ENCODE measurements at regions not wholly inside any gene's neighbourhood (a gene's known extent, or its start where the extent isn't known, plus 50 kb on each side); places are given as distances from the start of the nearest gene placed in this dataset.
"Not testable (repeated sequence)": the region's sequence is repeated elsewhere in the genome, so short reads cannot be mapped to it uniquely, and the experiment has no call there.

DNA sequence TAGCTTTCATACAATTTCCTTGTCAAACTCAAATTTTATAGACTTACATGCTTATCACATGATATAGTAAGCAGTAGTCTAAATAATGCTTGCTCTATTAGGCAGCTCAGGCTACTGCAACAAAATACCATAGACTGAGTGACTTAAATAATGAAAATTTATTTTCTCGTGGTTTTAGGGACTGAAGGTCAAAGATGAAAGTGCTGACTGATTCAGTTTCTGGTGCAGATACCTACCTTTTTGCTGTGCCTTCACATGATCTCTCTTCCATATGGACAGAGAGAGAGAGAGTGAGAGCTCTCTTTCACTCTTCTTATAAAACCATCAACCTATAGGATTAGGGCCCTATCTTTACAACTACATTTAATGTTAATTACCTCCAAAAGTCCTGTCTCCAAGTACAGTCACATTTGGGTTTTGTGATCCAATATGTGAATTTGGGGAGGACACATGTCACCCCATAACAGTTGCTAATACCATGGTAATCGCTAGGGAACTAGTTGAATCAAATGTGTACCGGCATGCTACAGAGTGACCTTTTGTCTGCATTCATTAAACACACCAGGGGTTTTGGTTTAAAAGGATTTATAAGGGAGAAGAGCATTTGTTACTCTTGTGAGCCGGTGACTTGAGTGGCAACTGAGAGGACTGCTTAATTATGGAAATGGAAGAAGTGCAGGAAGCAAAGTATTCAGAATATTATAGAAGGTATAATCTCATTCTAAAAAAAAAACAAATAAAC is 723.4 kb upstream of the LRRTM4 start:
- Histone ChIP-seq H3K4me3 (no peak overlapping the region), H3K27me3 (no peaks in the 10 kb centered on the region), H3K9me3 (no peaks in the 10 kb centered on the region), H3K36me3 (ENCODE audit: low read depth, missing control alignments) (no peaks in the 10 kb centered on the region), H3K4me1 (no peaks in the 10 kb centered on the region), H3K27ac (no peak overlapping the region)
- WGBS, 2 donors = 73 to 82% methylated on average over 4 of the region's 4 CpGs
- no peak for DNase-seq
- TF ChIP-seq, protein P1, sequence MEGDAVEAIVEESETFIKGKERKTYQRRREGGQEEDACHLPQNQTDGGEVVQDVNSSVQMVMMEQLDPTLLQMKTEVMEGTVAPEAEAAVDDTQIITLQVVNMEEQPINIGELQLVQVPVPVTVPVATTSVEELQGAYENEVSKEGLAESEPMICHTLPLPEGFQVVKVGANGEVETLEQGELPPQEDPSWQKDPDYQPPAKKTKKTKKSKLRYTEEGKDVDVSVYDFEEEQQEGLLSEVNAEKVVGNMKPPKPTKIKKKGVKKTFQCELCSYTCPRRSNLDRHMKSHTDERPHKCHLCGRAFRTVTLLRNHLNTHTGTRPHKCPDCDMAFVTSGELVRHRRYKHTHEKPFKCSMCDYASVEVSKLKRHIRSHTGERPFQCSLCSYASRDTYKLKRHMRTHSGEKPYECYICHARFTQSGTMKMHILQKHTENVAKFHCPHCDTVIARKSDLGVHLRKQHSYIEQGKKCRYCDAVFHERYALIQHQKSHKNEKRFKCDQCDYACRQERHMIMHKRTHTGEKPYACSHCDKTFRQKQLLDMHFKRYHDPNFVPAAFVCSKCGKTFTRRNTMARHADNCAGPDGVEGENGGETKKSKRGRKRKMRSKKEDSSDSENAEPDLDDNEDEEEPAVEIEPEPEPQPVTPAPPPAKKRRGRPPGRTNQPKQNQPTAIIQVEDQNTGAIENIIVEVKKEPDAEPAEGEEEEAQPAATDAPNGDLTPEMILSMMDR (IDR thresholded peaks at IDR 0.05) = no peak
- no peak for TF ChIP-seq POLR2A (IDR thresholded peaks at IDR 0.05)
- intact Hi-C loops (cut with DNase I; ENCODE audit: low total_unique reads) = no loop called here

DNA sequence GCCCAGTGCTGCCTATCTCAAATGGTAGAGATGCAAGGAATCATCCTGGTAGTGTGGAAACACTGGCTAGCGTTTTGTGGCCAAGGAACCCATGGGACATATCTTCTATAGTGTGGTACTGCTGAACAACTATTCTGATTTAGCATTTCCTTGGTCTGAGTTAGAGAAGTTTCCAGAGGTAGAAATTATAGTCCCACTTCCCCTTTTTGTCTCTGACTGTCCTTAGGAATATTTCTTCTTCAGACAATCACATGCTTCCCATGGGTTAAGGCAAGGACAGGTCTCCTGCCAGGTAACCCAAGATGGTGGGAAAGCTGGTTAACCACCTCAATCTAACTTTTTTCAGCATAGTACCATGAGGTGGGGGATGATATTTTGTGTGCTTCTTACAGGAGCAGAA is 729.5 kb upstream of the LRRTM4 start:
- Histone ChIP-seq H3K27me3 (no peaks in the 10 kb centered on the region), H3K4me1 (no peaks in the 10 kb centered on the region), H3K27ac (no peak overlapping the region), H3K4me3 (no peak overlapping the region), H3K36me3 (ENCODE audit: low read depth, missing control alignments) (no peaks in the 10 kb centered on the region), H3K9me3 (no peaks in the 10 kb centered on the region)
- TF ChIP-seq POLR2A (IDR thresholded peaks at IDR 0.05) = no peak
- TF ChIP-seq, protein P1 (IDR thresholded peaks at IDR 0.05) = no peak
- intact Hi-C loops (cut with DNase I; ENCODE audit: low total_unique reads) = no loop called here
- DNase-seq = no peak
- WGBS, 2 donors = 68 to 82% methylated on average over 1 of the region's 1 CpG

DNA sequence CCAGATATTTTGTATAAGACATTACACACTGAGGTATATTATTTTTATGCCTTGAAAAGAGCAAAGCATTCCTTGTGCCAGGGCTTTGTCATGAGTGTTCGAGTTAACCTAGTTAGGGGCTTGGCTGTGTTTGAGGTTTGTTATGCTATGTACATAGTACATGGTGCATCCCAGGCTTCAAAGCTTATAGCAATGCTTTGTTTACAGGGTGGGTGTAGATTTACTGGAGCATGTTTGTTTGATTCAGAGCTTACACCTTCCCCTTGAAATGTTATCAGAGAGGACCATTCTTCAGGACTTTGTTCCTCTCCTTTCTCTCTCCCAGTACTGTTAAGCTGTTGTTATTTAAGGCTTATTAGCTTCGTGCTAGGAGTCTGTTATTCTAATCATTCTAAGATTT is 738.7 kb upstream of the LRRTM4 start:
- TF ChIP-seq, protein P1 (IDR thresholded peaks at IDR 0.05) = no peak
- TF ChIP-seq POLR2A (IDR thresholded peaks at IDR 0.05) = no peak
- DNase-seq = no peak
- Histone ChIP-seq H3K36me3 (ENCODE audit: low read depth, missing control alignments) (no peaks in the 10 kb centered on the region), H3K9me3 (no peaks in the 10 kb centered on the region), H3K4me3 (no peak overlapping the region), H3K27me3 (no peaks in the 10 kb centered on the region), H3K4me1 (no peaks in the 10 kb centered on the region), H3K27ac (no peak overlapping the region)
- intact Hi-C loops (cut with DNase I; ENCODE audit: low total_unique reads) = no loop called here
- WGBS, 2 donors = 56 to 62% methylated on average over 2 of the region's 2 CpGs

DNA sequence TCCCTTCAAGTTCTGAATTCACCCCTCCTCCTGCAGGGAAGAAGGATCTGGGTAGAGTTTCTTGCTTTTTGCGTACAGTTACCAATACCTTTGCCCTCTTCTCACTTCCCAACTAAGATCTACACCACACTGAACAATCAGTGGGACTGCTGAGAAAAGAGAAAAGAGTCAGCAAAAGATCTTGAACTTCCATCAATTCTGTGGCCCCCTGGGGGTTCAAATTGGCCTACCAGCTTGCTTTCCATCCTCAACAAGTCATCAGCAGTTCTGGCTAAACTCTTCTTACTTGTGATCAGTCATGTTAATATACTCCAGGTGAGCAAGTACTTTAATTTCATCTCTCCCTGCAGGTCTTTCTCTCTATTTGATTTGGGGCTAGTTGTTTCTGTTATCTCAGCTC is 739.3 kb upstream of the LRRTM4 start:
- no peaks in the 10 kb centered on the region for H3K9me3 ChIP-seq
- no peak for DNase-seq
- intact Hi-C loops (cut with DNase I; ENCODE audit: low total_unique reads) = no loop called here
- H3K4me1 ChIP-seq = no peaks in the 10 kb centered on the region
- TF ChIP-seq POLR2A (IDR thresholded peaks at IDR 0.05) = no peak
- TF ChIP-seq, protein P1 (IDR thresholded peaks at IDR 0.05) = no peak
- no peaks in the 10 kb centered on the region for H3K27me3 ChIP-seq
- no peak overlapping the region for H3K4me3 ChIP-seq
- no peak overlapping the region for H3K27ac ChIP-seq
- WGBS, 2 donors = 88 to 93% methylated on average over 1 of the region's 1 CpG
- H3K36me3 ChIP-seq (ENCODE audit: low read depth, missing control alignments) = no peaks in the 10 kb centered on the region

DNA sequence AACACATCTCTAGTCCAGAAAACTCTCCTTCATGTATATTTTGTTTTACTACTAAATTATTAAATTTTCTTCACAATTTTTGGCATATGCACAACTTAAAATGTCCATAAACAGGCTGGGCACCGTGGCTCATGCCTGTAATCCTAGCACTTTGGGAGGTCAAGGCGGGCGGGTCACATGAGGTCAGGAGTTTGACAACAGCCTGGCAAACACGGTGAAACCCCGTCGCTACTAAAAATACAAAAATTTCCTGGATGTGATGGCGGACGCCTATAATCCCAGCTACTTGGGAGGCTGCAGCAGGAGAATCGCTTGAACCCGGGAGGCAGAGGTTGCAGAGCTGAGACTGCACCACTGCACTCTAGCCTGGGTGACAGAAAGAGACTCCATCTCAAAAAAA is 739.9 kb upstream of the LRRTM4 start:
- WGBS, 2 donors = 64 to 89% methylated on average over 10 of the region's 10 CpGs

More for the DNA sequence above, 739.9 kb upstream of the LRRTM4 start:
- H3K4me3 ChIP-seq; H3K36me3 ChIP-seq (ENCODE audit: low read depth, missing control alignments); H3K27me3 ChIP-seq; DNase-seq; H3K4me1 ChIP-seq; H3K9me3 ChIP-seq; H3K27ac ChIP-seq; intact Hi-C loops (cut with DNase I; ENCODE audit: low total_unique reads): not testable (repeated sequence)

All from testis (tissue), 2 donors.